ENCODE measurements at regions not wholly inside any gene's neighbourhood (a gene's known extent, or its start where the extent isn't known, plus 50 kb on each side); places are given as distances from the start of the nearest gene placed in this dataset.
"Not testable (repeated sequence)": the region's sequence is repeated elsewhere in the genome, so short reads cannot be mapped to it uniquely, and the experiment has no call there.

DNA sequence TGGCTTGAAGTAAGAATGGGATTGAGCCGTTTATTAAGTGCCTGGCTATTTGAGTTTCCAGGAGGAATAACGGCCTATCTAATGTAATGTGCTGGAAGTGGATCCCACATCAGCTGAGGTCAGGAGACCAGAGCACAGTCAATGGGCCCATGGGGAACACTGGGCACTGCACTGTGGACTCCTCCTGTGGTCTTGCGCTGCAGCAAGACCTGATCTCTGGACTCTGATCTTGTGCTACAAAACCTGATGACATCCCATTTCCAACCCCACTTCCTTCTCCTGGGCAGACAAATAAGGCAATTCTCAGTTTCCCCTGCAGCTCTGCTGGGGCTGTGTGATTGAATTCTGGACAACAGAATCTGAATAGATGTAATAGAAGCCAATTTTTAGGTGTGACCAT, 151.7 kb upstream of the ADCY2 start:
- no peak for DNase-seq

DNA sequence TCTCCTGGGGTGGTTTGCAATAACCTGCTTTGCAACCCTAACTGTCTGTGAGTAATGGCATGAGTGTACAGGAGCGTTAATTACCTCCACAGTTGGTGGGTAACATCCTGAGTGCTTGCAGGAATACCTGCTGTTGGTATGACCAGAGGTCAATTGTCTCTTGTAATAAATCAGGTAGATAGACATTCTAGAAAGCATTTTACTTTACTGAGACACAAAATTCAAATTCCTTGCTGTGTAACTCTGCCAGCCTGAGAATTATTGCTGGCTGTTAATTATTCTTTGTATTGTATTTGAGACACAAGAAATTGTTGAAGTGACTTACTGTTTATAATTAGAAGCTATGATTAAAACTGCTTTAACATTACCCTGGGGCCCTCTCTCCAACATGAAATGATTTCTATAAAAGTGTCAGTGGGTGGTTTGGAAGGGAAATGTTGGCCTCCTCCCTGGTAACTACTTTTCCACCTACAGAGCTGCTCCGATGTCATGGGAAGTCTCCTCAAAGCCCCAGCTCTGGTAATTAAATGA, 150.8 kb upstream of the ADCY2 start:
- DNase-seq = no peak

DNA sequence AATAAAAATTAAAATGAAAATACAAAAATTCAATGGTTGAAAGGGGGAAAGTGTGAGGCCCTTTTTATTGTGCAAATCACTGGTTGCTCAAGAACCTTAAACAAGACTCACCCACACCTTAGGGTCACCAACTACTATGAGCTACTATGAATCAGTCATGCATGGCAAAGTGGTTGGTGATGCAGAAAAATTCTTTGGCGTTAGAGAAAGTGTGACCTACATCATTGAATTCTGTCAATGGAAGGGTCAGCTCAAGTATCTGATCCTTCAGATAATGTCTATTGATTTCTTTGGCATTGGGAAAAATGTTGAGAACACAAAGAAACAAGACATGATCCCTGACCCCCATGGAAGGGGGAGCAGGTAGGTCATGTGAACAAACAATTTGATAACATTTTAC, 149.7 kb upstream of the ADCY2 start:
- no peak for DNase-seq

DNA sequence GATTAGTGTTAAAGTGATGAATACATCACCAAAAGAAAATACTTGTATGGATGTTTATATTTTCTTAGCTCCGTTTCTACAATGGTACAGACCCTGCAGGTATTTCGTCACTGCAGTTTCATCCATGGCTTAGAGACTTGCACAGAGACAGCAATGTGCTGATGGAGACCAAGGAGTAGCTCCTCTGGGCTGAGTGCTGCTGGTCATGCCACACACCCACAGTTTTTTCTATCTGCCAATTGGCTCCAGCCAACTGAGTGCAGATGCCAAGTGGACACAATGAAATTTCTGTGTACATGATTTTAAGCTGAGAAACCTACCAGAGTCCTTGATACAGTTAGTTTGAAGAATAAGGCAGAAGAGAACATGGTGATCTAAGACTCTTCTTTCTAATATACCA, 145.9 kb upstream of the ADCY2 start:
- DNase-seq = no peak

DNA sequence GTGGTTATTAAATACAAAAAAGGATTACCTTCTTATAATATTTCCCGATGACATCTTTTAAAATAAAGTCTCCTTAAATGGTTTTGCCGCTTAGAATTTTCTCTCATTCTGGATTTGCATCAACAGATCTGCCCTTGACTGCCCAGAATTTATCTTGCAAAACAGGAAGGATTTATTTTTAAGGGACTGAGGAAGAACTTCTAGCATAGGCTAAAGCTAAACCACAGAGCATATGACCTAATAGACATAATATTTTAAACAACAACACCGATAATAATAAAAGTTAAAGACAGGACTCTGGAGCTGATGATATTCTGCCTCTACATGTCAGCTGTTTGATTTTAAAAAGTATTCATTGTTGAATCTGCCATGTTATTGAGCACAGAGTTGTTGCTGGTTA, 145.3 kb upstream of the ADCY2 start:
- no peak for DNase-seq

DNA sequence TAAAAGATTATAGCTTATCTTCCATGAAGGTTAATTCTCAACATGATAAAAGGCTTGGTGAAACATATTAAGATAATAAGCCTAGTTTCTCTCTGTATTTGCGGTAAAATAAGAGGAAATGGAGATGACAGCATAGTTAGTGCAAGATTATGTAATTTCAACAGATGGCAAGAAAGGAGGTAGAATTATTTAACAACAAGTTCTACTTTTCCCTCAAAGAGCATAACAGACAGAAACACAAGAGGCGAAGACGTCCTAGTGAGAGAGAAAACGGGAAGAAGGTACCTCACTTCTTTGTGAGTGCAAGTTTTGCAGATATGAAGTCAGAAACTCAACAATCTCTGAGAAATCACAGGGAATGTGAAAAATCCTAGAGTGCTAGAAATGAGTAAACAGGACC, 144.8 kb upstream of the ADCY2 start:
- no peak for DNase-seq

DNA sequence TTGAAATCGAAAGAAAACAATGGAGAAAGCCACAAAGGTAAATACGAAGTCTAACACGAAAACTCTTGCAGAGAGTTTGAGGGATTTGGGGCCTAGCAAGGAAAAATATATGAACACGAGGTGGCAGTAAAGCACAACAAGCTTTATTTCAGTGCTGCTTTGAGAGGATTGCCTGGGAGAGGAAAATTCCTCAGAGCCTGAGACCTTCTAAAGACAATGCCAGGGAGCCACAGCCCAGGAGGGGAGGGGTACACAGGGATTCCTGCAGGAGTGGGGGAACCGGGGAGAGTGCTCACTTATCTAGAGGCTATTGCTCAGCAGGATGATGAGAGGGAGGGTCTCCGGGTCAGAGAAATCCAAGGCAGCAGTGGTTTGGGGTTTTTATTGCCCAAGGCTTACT, 134.9 kb upstream of the ADCY2 start:
- DNase-seq = peak; percentile 25

DNA sequence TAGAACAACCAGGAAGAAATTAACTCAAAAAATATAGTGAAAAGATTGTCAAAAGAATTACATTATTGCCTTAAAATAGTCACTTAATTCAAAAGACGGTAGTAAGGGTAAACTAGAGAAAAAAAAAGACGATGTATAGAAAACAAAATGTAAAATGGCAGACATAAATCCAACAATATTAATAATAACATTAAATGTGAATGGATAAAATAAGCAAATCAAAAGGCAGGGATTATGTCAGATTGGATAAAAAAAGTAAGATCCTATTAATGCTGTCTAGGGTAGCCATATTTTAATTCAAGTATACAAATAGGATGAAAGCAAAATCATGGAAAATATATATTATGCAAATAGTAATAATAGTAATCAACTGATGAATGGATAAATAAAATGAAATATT, 134.0 kb upstream of the ADCY2 start:
- DNase-seq = no peak

DNA sequence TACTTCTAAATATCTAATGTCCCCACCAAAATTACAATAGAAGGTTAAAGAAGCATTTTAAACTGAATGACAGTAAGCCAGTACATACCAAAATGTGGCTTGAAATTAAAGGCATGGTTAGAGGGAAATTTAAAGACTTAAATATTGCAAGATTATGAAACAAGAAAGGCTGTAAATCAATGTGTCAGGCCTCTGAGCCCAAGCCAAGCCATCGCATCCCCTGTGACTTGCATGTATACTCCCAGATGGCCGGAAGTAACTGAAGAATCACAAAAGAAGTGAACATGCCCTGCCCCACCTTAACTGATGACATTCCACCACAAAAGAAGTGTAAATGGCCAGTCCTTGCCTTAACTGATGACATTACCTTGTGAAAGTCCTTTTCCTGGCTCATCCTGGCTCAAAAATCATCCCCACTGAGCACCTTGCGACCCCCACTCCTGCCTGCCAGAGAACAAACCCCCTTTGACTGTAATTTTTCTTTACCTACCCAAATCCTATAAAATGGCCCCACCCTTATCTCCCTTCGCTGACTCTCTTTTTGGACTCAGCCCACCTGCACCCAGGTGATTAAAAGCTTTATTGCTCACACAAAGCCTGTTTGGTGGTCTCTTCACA, 132.4 kb upstream of the ADCY2 start:
- DNase-seq = not testable (repeated sequence)

DNA sequence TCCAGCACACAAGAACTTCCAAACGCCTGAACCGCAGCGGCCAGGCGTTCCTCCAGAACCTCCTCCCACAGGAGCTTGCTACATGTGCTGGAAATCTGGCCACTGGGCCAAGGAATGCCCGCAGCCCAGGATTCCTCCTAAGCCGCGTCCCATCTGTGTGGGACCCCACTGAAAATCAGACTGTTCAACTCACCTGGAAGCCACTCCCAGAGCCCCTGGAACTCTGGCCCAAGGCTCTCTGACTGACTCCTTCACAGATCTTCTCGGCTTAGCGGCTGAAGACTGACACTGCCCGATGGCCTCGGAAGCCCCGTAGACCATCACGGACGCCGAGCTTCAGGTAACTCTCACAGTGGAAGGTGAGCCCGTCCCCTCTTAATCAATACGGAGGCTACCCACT, 130.2 kb upstream of the ADCY2 start:
- not testable (repeated sequence) for DNase-seq

DNA sequence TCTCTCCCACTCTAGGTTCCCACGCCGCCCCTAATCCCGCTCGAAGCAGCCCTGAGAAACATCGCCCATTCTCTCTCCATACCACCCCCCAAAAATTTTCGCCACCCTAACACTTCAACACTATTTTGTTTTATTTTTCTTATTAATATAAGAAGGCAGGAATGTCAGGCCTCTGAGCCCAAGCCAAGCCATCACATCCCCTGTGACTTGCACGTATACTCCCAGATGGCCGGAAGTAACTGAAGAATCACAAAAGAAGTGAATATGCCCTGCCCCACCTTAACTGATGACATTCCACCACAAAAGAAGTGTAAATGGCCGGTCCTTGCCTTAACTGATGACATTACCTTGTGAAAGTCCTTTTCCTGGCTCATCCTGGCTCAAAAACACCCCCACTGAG, 127.2 kb upstream of the ADCY2 start:
- DNase-seq = not testable (repeated sequence)

DNA sequence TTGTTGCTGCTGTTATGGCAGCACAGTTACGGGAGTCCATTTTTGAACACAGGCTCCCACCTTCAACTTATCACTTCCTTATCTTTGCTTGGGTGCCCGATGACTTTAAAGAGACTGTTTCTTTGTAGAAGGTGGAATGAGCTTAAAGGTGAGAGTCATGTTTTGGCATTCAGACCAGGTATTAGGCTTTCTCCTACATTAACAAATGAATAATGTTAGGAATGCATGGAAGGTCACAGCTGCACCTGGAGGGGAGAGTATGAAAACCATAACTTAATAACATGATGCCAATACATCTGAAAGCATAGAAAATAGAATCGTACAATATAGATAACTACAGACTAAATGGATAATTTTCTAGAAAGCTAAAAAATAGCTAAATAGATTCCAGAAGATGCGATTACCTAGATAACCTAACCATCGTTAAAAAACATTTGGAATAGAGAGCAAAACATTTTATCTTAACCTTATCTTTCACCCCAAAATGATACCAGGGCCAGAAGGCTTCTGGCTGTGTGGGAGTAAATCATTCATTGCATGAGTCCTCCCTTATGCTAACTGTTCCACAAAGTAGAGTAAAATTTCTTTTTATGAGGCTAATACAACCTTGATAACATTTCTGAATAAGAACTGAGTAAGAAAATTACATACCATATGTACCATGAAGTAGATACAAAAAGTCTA, 126.2 kb upstream of the ADCY2 start:
- no peak for DNase-seq

DNA sequence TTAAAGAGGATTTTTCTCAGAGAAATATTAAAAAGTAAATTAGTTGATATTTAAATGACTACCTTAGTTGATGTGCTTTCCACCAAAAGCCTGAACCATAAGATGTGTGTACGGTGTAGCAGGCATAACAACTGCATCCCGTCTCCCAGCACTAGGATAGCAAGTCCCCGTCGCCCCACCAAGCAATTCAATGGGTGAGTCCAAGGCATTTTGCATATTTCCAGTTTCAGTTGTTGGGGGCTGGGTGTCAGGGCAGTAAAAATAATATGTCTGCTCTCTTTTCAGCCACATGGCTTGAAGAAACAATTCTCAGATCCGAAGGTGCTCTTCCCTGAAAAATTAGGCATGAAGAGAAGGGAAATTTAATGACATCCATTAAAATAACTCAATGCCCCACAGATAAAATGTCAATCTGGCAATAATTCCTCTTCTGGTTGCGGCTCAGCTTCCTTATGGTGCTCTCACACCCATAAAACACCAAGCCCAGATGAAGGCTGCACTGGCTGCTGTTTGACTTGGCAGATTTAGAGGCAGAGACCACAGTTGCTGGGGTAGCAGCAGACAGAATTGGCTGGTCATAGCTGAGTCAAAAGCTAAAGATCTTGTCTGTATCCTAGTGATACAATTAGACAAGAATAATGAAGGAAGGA, 124.4 kb upstream of the ADCY2 start:
- no peak for DNase-seq

DNA sequence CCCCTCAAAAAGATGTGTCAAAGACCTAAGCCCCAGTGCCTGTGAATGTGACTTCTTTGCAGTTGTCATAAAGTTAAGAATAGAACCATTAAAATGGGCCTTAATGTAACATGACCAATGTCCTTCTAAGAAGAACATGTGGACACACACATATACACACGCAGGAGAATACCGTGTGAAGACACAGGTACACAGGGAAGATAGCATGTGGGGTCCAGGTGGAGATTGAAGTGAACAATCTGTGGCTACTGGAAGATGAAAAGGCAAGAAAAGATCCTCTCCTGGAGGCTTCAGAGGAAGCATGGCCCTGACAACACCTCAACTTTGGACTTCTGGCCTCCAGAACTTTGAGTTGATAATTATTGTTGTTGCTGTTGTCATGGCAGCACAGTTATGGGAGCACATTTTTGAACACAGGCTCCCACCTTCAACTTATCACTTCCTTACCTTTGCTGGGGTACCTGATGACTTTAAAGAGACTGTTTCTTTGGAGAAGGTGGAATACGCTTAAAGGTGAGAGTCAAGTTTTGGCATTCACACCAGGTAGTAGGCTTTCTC, 123.5 kb upstream of the ADCY2 start:
- no peak for DNase-seq

DNA sequence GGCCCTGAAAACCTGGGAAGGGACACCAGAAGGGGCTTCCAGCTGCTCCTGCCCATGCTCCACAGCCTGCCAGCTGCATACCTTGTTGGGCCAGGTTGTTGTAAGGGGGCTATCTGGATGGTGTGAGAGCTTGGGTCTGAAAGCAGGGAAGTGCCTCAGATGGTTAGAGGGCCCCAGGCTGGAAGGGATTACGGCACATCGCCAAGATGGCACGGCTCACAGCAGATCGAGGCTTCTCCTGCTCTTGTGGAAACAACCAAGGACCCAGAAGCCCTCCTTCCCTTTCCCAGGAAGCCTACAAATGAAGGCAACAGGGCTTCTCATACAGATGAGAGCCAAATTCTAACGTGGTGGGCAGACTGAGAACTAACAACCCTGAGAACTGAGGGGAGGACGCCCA, 121.7 kb upstream of the ADCY2 start:
- no peak for DNase-seq

DNA sequence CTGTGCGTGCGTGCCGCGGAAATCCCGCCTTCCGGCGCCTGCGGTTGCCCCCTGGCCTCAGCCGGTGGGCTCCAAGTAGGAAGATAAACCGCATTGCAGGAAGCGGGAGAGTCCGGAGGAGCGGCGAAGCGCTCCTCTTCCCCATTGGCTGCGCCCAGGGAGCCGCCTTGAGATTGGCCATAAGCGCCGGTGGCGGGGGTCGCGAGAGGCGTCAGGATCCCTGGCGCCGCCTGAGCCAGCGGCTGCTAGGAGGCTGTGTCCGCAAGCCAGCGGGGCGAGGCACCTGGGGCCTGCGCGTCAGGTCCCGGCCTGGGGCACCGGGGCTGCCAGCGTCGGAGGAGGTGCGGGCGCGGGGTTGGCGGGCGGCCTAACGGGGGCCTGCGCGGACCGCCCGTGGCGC, 106.3 kb upstream of the ADCY2 start:
- not testable (repeated sequence) for DNase-seq

DNA sequence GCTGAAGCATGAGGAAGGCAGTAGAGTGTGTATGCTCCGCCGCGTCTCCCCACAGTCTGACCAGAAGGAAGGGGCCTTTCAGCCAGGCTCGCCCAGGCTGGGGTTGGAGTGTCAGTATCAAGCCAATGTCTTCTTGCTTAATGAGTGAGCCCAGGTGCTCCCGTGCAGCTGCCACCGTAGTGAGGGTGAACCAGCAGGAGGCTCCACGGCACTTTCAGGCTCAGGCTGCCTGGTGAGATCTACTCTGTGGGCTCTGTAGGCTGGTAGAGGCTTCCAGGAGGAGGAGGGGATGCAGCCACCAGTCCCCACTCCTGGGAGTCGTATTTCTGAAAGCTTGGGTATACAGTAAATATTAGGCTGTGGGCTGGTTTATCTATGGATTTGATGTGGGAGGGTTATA, 98.1 kb upstream of the ADCY2 start:
- DNase-seq = not testable (repeated sequence)

DNA sequence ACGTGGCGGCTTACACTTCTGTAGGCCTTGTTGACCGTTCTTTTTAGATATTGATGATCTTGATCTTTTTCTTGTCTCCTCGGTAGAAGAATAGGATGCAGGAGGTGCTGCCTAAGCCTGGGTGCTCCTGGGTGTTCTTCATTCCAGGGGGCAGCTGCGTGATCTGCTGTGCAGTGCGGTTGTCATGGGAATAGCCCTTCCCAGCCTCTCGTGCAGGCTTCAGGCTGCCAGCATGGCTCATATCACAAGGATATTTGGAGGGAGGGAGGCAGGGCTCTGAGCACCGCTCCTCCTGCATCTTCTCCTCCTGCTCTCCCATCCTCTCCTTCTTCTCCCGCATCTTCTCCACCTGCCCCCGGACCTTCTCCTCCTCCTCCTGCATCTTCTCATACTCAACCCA, 96.2 kb upstream of the ADCY2 start:
- not testable (repeated sequence) for DNase-seq

DNA sequence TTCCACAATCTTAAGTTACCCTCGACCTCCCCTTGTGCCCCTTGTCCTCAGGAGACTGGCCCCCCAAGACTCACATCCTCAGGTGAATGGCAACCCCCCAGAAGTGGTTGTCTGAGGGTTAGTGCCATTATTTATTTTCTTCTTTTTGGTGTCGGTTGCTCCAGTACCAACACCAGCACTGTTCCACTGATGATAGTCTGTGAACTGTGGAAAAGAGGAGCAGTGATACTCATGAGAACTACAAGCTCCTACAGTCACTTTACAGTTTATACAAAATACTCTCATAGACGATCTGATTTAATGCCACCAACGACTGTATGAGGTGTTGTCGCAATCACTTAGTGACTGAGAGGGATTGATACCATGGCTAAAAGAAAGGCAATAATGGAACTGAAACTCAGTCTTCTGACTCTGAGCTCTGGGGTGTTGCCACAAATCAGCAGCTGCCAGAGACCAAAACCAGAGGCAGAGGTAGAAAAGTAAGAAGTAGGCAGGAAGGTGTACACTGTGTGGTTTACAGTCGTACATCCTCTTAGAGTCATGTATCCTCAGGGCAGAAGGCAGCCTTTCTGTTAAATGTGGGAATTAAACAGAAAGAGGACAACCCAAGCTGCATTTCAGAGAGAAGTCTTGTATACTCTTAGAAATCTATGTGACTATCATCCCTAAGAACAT, 90.8 kb upstream of the ADCY2 start:
- not testable (repeated sequence) for DNase-seq

DNA sequence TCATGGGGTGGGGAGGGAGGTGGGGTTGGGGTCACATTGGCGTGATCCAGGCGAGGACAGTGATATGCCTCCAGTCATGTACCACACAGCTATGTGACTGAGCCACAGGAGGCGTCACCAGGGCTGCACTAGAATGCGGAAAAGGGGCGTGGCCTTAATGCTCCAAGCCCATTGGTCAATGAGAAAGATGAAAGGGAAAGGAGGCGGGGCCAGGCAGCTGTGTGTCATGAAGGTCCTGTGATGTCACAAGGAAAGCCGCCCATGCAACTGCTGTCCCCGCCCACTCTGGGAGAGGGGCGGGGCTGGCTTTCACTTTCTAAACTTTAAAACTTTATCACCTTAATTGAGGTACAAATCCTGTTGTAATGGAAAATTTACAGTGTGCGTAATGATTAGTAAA, 89.4 kb upstream of the ADCY2 start:
- DNase-seq = not testable (repeated sequence)

DNA sequence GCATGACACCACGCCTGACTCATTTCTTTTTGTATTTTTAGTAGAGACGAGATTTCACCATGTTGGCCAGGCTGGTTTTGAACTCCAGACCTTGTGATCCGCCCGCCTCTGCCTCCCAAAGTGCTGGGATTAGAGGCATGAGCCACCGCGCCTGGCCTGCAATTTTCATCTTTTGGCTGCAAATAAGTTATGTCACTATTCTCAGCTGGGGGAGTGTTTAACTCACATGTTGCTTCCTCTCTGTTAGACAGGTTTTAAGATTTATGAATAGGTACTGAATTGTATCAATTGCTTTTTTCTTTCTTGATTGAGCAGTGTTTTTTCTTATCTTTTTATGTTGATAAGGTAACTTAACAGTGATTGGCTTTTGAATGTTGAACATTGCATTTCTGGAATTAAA, 88.2 kb upstream of the ADCY2 start:
- DNase-seq = not testable (repeated sequence)

DNA sequence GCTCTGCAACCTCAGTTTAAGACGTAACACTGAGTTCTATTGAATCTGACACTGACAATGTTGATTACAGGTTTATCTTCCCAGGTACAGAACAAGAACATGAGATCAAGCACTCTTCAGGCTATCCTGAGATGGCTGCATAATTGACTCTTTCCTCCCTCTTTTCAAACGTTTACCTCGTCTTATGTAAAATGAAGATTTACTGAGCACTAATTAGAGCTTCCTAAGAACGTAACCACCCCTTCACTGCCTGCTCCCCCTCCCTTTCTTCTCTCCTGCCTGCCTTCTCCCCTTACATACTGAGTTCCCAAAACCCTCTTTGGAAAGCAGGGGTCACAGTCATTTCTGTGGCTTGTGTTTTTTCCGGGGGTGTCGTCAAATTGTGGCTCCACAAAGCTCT, 86.2 kb upstream of the ADCY2 start:
- not testable (repeated sequence) for DNase-seq

DNA sequence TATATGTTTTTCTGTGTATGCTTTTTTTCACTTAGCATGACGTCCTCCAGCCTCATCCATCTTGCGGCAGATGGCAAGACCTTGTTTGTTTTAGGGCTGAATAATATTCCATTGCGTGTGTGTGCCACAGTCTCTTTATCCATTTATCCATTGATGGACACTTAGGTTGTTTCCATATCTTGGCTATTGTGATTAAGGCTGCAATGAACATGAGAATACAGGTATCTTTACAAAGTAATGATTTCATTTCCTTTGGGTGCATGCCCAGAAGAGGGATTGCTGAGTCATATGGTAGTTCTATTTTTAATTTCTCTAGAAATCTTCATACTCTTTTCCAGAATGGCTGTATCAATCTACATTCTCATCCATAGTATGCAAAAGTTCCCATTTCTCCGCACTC, 85.3 kb upstream of the ADCY2 start:
- not testable (repeated sequence) for DNase-seq
